MM.1S (cell line): ENCODE measurements at regions not wholly inside any gene's neighbourhood (a gene's known extent, or its start where the extent isn't known, plus 50 kb on each side); places are given as distances from the start of the nearest gene placed in this dataset.

Experiments used
- EZH2 ChIP-seq: fragments of 300-600 bp; sonication (generic); optimal IDR thresholded peaks from 2 replicates; pipeline ENCODE3; 2017; ENCODE audit warnings: low read depth, mild to moderate bottlenecking, antibody characterized with exemption, low read length, mixed read lengths
- EZH2phosphoT487 ChIP-seq: fragments of 300-600 bp; sonication (generic); IDR thresholded peaks from 2 replicates; pipeline ENCODE4 v1.6.1; 2018; ENCODE audit warnings: antibody characterized with exemption, low read length
- TF ChIP-seq, protein P1 (sequence below): fragments of 300-600 bp; sonication (generic); IDR thresholded peaks from 2 replicates; pipeline ENCODE4 v1.5.1; 2016; ENCODE audit warnings: antibody characterized with exemption, low read length, mixed read lengths

DNA sequence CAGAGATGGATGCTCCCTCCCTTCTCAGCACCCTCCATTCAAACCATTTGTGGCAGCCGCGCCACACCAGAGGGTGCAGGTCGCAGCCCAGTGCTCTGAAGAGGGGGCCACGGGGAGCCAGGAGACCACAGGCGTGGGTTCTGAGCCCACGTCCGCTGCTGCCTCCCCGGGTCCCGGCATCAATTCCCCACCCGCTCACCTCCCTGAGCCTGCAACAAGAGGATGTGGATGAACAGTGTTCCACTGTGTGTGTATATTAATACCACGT, 120.1 kb upstream of the VSTM2B start:
- no peak for TF ChIP-seq EZH2
- TF ChIP-seq, protein P1, sequence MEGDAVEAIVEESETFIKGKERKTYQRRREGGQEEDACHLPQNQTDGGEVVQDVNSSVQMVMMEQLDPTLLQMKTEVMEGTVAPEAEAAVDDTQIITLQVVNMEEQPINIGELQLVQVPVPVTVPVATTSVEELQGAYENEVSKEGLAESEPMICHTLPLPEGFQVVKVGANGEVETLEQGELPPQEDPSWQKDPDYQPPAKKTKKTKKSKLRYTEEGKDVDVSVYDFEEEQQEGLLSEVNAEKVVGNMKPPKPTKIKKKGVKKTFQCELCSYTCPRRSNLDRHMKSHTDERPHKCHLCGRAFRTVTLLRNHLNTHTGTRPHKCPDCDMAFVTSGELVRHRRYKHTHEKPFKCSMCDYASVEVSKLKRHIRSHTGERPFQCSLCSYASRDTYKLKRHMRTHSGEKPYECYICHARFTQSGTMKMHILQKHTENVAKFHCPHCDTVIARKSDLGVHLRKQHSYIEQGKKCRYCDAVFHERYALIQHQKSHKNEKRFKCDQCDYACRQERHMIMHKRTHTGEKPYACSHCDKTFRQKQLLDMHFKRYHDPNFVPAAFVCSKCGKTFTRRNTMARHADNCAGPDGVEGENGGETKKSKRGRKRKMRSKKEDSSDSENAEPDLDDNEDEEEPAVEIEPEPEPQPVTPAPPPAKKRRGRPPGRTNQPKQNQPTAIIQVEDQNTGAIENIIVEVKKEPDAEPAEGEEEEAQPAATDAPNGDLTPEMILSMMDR: no peak
- no peak for TF ChIP-seq EZH2phosphoT487
